GM12873 (cell line): ENCODE measurements at regions not wholly inside any gene's neighbourhood (a gene's known extent, or its start where the extent isn't known, plus 50 kb on each side); places are given as distances from the start of the nearest gene placed in this dataset.

Experiments
- TF ChIP-seq, protein P1 (sequence below): IDR thresholded peaks from 2 replicates; pipeline ENCODE4 v1.5.1; 2012; ENCODE audit warnings: low read depth, mild to moderate bottlenecking, moderate library complexity, low read length, control low read depth; ENCODE audit not compliant: insufficient read depth; ENCODE audit errors: missing control alignments

DNA sequence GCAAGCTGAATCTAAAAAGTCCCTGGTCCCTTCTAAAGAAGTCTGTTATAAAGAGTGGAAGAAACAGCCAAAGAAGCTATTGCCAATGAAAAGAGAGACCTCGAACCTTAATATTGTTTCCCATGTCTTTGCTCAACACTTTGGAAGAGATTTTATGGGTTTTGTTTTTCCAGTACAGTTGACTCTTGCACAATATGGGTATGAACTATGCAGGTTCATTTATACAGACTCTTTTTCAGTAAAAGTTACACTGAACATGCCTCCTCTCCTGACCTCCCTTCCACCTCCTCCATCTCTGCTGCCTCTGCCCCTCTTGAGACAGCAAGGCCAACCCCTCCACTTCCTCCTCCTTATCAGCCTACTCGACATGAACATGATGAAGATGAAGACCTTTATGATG is 332.5 kb downstream of the SETD4 start:
- TF ChIP-seq, protein P1, sequence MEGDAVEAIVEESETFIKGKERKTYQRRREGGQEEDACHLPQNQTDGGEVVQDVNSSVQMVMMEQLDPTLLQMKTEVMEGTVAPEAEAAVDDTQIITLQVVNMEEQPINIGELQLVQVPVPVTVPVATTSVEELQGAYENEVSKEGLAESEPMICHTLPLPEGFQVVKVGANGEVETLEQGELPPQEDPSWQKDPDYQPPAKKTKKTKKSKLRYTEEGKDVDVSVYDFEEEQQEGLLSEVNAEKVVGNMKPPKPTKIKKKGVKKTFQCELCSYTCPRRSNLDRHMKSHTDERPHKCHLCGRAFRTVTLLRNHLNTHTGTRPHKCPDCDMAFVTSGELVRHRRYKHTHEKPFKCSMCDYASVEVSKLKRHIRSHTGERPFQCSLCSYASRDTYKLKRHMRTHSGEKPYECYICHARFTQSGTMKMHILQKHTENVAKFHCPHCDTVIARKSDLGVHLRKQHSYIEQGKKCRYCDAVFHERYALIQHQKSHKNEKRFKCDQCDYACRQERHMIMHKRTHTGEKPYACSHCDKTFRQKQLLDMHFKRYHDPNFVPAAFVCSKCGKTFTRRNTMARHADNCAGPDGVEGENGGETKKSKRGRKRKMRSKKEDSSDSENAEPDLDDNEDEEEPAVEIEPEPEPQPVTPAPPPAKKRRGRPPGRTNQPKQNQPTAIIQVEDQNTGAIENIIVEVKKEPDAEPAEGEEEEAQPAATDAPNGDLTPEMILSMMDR, result no peak

DNA sequence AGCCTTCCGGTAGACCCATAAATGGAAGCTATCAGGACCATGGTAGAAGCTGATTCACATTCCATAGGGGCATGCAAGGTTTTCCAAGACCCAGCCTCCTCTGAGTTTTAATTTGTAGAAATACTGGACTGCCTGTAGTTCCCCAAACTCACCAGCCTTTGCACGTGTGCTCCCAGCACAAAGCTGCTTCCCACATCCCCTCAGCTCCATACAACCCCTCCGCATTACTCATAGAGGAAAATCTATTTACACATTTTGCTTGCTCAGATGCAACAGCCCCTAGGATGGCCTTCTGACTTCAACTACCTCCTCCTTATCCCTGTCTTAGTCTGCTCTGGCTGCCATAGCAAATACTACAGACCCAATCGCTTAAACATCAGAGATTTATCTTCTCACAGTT is 336.2 kb downstream of the SETD4 start:
- TF ChIP-seq, protein P1, result no peak

DNA sequence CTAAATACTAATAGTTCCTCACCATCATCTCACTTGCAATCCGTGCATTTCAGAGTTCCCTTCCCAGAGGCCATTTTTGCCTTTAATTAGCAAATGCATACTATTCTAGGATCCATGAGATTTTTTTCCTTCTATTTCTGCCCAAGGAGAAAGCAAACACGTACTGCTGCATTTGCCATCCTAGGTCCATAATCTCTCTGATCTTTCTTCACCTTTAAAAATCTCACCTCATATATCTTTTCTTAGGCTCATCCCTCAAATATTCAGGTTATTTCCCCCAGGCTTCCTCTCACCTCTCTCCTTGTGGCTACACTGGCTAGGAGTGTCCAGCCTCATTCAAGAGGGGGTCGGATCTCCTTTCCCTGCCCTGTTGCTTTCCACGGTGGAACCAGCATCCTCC is 338.6 kb downstream of the SETD4 start:
- TF ChIP-seq, protein P1, result no peak

DNA sequence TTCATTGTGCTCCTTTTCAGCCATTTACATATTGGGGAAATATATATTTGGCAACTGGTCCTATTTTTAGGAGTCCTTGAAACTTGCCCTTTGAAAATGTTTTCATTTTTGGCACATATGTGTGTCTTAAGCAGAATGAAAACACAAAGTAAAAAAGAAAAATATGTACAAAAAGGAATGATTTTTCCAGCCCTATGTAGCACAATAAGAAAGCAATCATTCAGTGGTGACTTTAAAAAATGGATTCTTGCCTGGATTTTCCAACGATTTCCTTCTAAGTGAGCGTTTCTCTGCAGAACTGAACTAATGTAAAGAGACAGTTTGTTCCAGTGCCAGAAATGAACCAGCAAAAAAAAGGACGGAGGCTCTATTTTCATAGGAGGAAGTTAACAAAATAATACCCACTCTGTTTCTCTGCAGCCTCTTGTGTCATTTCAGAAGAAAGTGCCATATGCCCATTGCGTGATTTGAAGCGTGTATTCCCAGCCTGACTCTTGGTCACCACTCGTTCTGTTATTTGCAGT is 340.1 kb downstream of the SETD4 start:
- TF ChIP-seq, protein P1, result no peak

DNA sequence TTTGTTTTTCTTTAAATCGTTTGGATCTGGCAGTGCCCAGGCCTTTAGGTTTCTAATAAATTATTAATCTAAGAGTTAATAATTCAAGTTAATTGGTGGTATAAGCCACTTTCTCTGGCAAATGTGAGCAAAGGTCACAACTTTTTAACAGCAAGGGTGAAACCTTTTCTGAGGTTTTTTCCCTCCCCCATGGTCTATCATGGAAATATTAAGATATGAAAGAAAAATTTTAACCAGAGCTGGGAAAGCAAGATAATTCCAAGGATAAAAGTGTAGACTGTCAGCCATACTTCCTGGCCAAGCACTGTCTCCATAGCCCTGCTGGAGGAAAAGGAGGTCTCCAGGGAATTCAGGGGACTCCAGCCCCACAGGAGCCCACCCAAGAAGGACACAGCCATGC is 341.2 kb downstream of the SETD4 start:
- TF ChIP-seq, protein P1, result no peak

DNA sequence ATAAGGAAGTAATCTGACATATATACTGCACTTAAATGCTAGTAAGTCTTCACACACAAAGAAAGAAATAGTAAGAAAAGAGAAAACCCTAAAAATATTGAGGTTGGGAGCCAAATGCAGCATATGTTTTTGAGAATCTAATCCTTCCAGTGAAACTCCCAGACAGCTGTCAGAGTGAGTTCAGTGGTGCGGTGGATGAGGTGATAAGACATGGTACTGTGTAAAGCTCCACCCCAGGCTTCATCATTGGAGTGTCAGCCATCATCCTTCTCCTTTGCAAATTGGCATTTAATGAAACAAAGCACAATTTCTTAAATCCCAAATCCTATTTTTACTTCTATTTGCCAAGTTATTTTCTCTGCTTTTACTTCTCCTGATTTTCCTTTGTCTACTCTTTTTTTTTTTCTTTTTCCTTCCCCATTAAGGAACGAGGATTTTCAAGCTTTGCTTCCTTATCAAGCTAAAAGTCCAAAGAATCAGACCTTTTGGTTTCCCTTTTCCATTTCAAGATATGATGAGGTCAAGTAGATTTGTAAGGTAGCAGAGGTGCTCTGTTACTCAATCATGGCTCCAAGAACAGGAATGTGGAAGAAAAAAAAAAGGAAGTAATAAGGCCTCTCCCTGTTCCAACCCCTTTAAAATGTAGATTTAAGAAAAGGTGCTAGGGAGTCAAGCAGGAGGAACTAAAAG is 343.3 kb downstream of the SETD4 start:
- TF ChIP-seq, protein P1, result no peak

DNA sequence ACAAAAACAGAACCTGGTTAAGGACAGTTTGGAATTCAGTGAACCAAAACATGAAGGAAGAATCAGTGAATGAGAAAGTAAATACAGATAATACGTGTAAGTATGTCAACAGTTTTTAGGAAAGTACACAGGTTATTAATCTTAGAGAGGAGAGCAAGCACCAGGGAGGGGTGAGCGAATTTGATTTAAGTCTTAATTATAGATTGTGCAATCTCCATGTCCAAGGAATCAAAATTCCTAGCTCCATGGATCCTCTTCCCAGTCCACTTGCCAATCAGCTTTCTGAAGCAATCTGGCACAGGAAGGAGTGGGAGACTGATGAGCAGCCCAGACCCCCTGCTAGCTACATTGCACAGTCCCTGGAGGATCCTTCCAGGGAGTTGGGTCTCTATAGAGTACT is 346.4 kb downstream of the SETD4 start:
- TF ChIP-seq, protein P1, result no peak
